ENCODE measurements at regions not wholly inside any gene's neighbourhood (a gene's known extent, or its start where the extent isn't known, plus 50 kb on each side); places are given as distances from the start of the nearest gene placed in this dataset.

DNA sequence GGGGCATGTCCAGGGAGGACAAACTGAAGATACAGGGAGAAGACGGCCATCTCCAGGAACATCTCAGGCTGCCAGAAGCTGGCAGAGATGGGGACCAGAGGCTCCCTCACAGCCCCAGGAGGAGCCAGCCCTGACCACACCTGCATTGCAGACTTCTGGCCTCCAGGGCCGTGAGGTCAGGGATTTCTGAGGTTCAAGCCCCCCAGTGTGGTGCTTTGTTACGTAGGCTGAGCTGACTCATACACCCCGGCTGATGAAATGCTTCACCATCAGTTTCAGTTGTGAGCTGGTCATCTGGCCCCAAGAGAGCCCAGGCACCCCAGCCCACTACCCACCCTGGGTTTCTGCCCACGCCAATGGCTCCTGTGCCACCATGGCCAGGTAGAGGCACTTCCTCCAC is 106.4 kb downstream of the SIK1 start:
- TF ChIP-seq, protein P1, sequence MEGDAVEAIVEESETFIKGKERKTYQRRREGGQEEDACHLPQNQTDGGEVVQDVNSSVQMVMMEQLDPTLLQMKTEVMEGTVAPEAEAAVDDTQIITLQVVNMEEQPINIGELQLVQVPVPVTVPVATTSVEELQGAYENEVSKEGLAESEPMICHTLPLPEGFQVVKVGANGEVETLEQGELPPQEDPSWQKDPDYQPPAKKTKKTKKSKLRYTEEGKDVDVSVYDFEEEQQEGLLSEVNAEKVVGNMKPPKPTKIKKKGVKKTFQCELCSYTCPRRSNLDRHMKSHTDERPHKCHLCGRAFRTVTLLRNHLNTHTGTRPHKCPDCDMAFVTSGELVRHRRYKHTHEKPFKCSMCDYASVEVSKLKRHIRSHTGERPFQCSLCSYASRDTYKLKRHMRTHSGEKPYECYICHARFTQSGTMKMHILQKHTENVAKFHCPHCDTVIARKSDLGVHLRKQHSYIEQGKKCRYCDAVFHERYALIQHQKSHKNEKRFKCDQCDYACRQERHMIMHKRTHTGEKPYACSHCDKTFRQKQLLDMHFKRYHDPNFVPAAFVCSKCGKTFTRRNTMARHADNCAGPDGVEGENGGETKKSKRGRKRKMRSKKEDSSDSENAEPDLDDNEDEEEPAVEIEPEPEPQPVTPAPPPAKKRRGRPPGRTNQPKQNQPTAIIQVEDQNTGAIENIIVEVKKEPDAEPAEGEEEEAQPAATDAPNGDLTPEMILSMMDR (IDR thresholded peaks at IDR 0.05), result no peak
- TF ChIP-seq POLR2A (IDR thresholded peaks at IDR 0.05), result no peak
